ENCODE measurements at regions not wholly inside any gene's neighbourhood (a gene's known extent, or its start where the extent isn't known, plus 50 kb on each side); places are given as distances from the start of the nearest gene placed in this dataset.

- H3K27ac ChIP-seq: no peak overlapping the region
- TF ChIP-seq POLR2A (IDR thresholded peaks at IDR 0.05) (no peak), CTCF (IDR thresholded peaks at IDR 0.05) (no peak)
Measured at GRCh38 chr7:343864-344607, 54.1 kb downstream of the FOXL3 start.

GRCh38 chr7:344608-344994 is 54.6 kb downstream of the FOXL3 start:
- intact Hi-C loops (cut with DNase I): no loop called here
- WGBS, 2 donors: 84 to 89% methylated on average over 10 to 15 of the region's 15 CpGs
- no peak overlapping the region for H3K4me3 ChIP-seq
- no peak overlapping the region for H3K27ac ChIP-seq
- H3K9me3 ChIP-seq: no peaks in the 10 kb centered on the region
- TF ChIP-seq POLR2A (IDR thresholded peaks at IDR 0.05) (no peak), CTCF (IDR thresholded peaks at IDR 0.05) (no peak)
- H3K36me3 ChIP-seq: no peaks in the 10 kb centered on the region
- peaks cover 0 to 13% (median 0%) of the 10 kb centered on the region in 3 donors for H3K4me1 ChIP-seq
- no peak for DNase-seq
- peaks cover 0 to 14% (median 0%) of the 10 kb centered on the region in 4 donors for H3K27me3 ChIP-seq

More at GRCh38 chr7:343864-344607, 54.1 kb downstream of the FOXL3 start:
- 96 to 100% methylated on average over 2 to 5 of the region's 25 CpGs for WGBS, 2 donors
- no peak overlapping the region for H3K4me3 ChIP-seq
- H3K36me3 ChIP-seq: no peaks in the 10 kb centered on the region
- peaks cover 0 to 13% (median 0%) of the 10 kb centered on the region in 3 donors for H3K4me1 ChIP-seq
- no peaks in the 10 kb centered on the region for H3K9me3 ChIP-seq
- intact Hi-C loops (cut with DNase I): no loop called here
- DNase-seq: no peak
- peaks cover 0 to 17% (median 0%) of the 10 kb centered on the region in 4 donors for H3K27me3 ChIP-seq

DNA sequence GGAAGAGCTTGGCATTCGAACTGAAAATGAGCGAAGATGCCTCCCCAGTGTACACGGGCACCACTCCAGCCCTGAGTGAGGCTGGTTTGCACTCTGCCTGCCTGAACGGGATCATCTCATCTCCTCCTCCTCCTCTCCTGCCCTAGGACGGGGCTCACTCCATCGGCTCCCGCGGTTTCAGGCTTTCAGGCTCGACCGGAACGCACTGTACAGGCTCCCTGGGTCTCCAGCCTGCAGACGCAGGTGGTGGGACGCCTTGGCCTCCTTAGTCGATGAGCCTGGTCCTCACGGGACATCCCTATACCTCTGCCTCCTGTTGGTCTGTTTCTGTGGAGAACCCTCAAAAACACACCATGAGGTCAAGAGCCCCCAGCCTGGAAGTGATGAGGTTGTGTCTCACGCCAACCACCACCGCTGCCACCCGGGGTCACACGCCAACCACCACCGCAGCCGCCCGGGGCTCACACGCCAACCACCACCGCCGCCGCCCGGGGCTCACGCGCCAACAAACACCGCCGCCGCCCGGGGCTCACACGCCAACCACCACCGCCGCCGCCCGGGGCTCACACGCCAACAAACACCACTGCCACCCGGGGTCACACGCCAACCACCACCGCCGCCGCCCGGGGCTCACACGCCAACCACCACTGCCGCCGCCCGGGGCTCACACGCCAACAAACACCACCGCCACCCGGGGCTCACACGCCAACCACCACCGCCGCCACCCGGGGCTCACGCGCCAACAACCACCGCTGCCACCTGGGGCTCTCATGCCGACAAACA is 56.3 kb downstream of the FOXL3 start:
- H3K27ac ChIP-seq: no peak overlapping the region
- intact Hi-C loops (cut with DNase I): no loop called here
- no peaks in the 10 kb centered on the region for H3K27me3 ChIP-seq
- no peak overlapping the region for H3K4me3 ChIP-seq
- no peaks in the 10 kb centered on the region for H3K9me3 ChIP-seq
- TF ChIP-seq CTCF (IDR thresholded peaks at IDR 0.05) (no peak), POLR2A (IDR thresholded peaks at IDR 0.05) (no peak)
- 81 to 89% methylated on average over 9 to 25 of the region's 60 CpGs for WGBS, 2 donors
- H3K36me3 ChIP-seq: no peaks in the 10 kb centered on the region
- no peak for DNase-seq
- peaks cover 0 to 9% (median 0%) of the 10 kb centered on the region in 3 donors for H3K4me1 ChIP-seq

DNA sequence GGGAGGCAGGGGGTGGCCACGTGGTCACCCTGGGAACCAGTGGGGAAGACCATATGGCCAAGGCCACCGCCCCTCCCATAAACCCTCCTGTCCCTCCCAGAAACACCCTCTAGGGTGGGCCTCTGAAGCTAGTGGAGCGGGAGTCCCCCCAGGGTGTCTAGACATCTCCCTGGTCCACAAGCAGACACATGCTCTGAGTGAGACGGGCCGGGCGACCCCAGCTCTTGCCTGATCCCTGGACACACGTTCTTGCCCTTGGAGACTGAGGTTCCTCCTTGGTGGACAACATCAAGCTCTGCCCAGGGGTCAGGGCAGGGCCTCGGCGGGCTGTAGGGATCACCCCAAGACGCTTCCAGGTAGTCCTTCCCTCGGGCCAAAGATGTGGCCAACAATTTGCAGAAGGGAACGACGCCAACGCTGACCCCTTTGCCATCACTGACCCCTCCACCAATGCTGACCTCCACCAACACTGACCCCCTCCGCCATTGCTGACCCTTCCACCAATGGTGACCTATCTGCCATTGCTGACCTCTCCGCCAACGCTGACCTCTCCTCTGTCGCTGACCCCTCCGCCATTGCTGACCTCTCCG is 57.1 kb downstream of the FOXL3 start:
- peaks cover 0 to 7% (median 0%) of the 10 kb centered on the region in 3 donors for H3K4me1 ChIP-seq
- H3K9me3 ChIP-seq: no peaks in the 10 kb centered on the region
- no peaks in the 10 kb centered on the region for H3K36me3 ChIP-seq
- 93% methylated on average over 11 of the region's 20 CpGs for WGBS, 2 donors
- H3K4me3 ChIP-seq: no peak overlapping the region
- no peak overlapping the region for H3K27ac ChIP-seq
- TF ChIP-seq POLR2A (IDR thresholded peaks at IDR 0.05): no peak
- intact Hi-C loops (cut with DNase I): no loop called here
- DNase-seq: no peak
- no peaks in the 10 kb centered on the region for H3K27me3 ChIP-seq

GRCh38 chr7:347644-348479 is 57.9 kb downstream of the FOXL3 start:
- Histone ChIP-seq H3K4me1 (peaks cover 0 to 8% (median 0%) of the 10 kb centered on the region in 3 donors), H3K36me3 (no peaks in the 10 kb centered on the region), H3K4me3 (no peak overlapping the region), H3K27me3 (no peaks in the 10 kb centered on the region), H3K27ac (no peak overlapping the region), H3K9me3 (no peaks in the 10 kb centered on the region)
- 88 to 92% methylated on average over 15 to 17 of the region's 29 CpGs for WGBS, 2 donors
- no peak for DNase-seq
- intact Hi-C loops (cut with DNase I): no loop called here
- TF ChIP-seq CTCF (IDR thresholded peaks at IDR 0.05) (no peak), POLR2A (IDR thresholded peaks at IDR 0.05) (no peak)
